Small intestine (tissue), 7 donors: ENCODE measurements at regions not wholly inside any gene's neighbourhood (a gene's known extent, or its start where the extent isn't known, plus 50 kb on each side); places are given as distances from the start of the nearest gene placed in this dataset.
A peak's percentile ranks its signal among the peaks of the same experiment; 100 is the strongest.

Source experiments
- DNase-seq, 2 donors: peaks; one replicate each; pipeline versions ENCODE4 v3.0.0 to v3.0.0-alpha.2; 2013
- FAIRE-seq: peaks from 2 replicates; lab custom pipeline; 2012; peaks lifted over from hg19 to GRCh38; lab: Jason Lieb, UNC
- H3K27ac ChIP-seq, 3 donors: one replicate each; pipeline ENCODE4 v1.5.1; 2013; ENCODE audit warnings: low read length in 2 of 3, mild to moderate bottlenecking in 2 of 3, control low read depth in 1 of 3, inconsistent platforms in 1 of 3, low read depth in 1 of 3, moderate library complexity in 1 of 3
- H3K27me3 ChIP-seq, 3 donors: one replicate each; pipeline ENCODE4 v1.6.1; 2013; ENCODE audit warnings: low read length in 3 of 3, inconsistent platforms in 1 of 3; ENCODE audit not compliant: control insufficient read depth in 3 of 3, insufficient read depth in 3 of 3
- H3K36me3 ChIP-seq, 3 donors: one replicate each; pipeline ENCODE4 v1.6.1; 2013; ENCODE audit warnings: low read length in 3 of 3, inconsistent platforms in 1 of 3, low read depth in 1 of 3, mild to moderate bottlenecking in 1 of 3, moderate library complexity in 1 of 3; ENCODE audit not compliant: control insufficient read depth in 3 of 3, insufficient read depth in 2 of 3
- H3K4me1 ChIP-seq, 3 donors: one replicate each; pipeline ENCODE4 v1.6.1; 2013; ENCODE audit warnings: low read length in 2 of 3, inconsistent platforms in 1 of 3, low read depth in 1 of 3, mild to moderate bottlenecking in 1 of 3, moderate library complexity in 1 of 3; ENCODE audit not compliant: control insufficient read depth in 3 of 3, insufficient read depth in 2 of 3
- H3K4me3 ChIP-seq, 3 donors: one replicate each; pipeline ENCODE4 v1.5.1; 2013; ENCODE audit warnings: low read length in 3 of 3, control low read depth in 1 of 3, inconsistent platforms in 1 of 3, low read depth in 1 of 3, mild to moderate bottlenecking in 1 of 3, moderate library complexity in 1 of 3
- H3K9me3 ChIP-seq, 2 donors: one replicate each; pipeline ENCODE4 v1.6.1; 2013; ENCODE audit warnings: low read depth in 1 of 2, low read length in 1 of 2; ENCODE audit not compliant: control insufficient read depth in 2 of 2, insufficient read depth in 1 of 2
- WGBS, 3 donors: extraction: QIAGEN DNeasy Blood & Tissue Kit; methylation state at CpG; one replicate each; pipeline ENCODE4 v1.1.7; 2013; 5-methylcytosine and 5-hydroxymethylcytosine counted together
- donor health status: healthy with polysubstance abuse.
- donor health status: control.
- donor health status: control.
- donor health status: Bipolar disorder and iron deficiency.
- donor health status: healthy.

- DNase-seq = no peak
- Histone ChIP-seq H3K27me3 (no peaks in the 10 kb centered on the region), H3K27ac (peak overlapping the region in 1 of 3 donors; percentile 4), H3K9me3 (no peaks in the 10 kb centered on the region), H3K36me3 (no peaks in the 10 kb centered on the region), H3K4me3 (no peak overlapping the region), H3K4me1 (no peaks in the 10 kb centered on the region)
- no peak for FAIRE-seq
- 42 to 72% (median 44%) methylated on average over 2 of the region's 2 CpGs for WGBS, 3 donors
Observed at GRCh38 chr6:95785785-95786184, 208.4 kb downstream of the MANEA start.

- no peaks in the 10 kb centered on the region for H3K36me3 ChIP-seq
- H3K27ac ChIP-seq = no peak overlapping the region
- FAIRE-seq = no peak
- H3K4me1 ChIP-seq = no peaks in the 10 kb centered on the region
- H3K27me3 ChIP-seq = no peaks in the 10 kb centered on the region
- H3K4me3 ChIP-seq = no peak overlapping the region
- no peak for DNase-seq
- 91 to 95% (median 91%) methylated on average over 3 of the region's 3 CpGs for WGBS, 3 donors
- no peaks in the 10 kb centered on the region for H3K9me3 ChIP-seq
Observed at GRCh38 chr6:95786802-95787201, 209.5 kb downstream of the MANEA start.

GRCh38 chr6:95790787-95791186, 213.5 kb downstream of the MANEA start:
- no peak for FAIRE-seq
- H3K36me3 ChIP-seq = no peaks in the 10 kb centered on the region
- no peaks in the 10 kb centered on the region for H3K4me1 ChIP-seq
- no peak overlapping the region for H3K27ac ChIP-seq
- no peaks in the 10 kb centered on the region for H3K27me3 ChIP-seq
- WGBS, 3 donors = 33 to 62% (median 36%) methylated on average over 7 of the region's 7 CpGs
- H3K9me3 ChIP-seq = no peaks in the 10 kb centered on the region
- no peak overlapping the region for H3K4me3 ChIP-seq
- no peak for DNase-seq

- H3K36me3 ChIP-seq = no peaks in the 10 kb centered on the region
Observed at GRCh38 chr6:95794749-95795148, 217.4 kb downstream of the MANEA start.

GRCh38 chr6:95795927-95796326, 218.6 kb downstream of the MANEA start:
- Histone ChIP-seq H3K27ac (no peak overlapping the region), H3K4me1 (no peaks in the 10 kb centered on the region), H3K9me3 (no peaks in the 10 kb centered on the region), H3K27me3 (no peaks in the 10 kb centered on the region), H3K4me3 (no peak overlapping the region), H3K36me3 (no peaks in the 10 kb centered on the region)
- no peak for DNase-seq
- FAIRE-seq = no peak

More at GRCh38 chr6:95794749-95795148, 217.4 kb downstream of the MANEA start:
- Histone ChIP-seq H3K4me3 (no peak overlapping the region), H3K27me3 (no peaks in the 10 kb centered on the region), H3K4me1 (no peaks in the 10 kb centered on the region), H3K27ac (no peak overlapping the region), H3K9me3 (no peaks in the 10 kb centered on the region)
- DNase-seq (no peak), FAIRE-seq (no peak)

- Histone ChIP-seq H3K36me3 (no peaks in the 10 kb centered on the region), H3K4me3 (no peak overlapping the region), H3K27ac (no peak overlapping the region), H3K4me1 (no peaks in the 10 kb centered on the region), H3K9me3 (no peaks in the 10 kb centered on the region), H3K27me3 (no peaks in the 10 kb centered on the region)
- DNase-seq (no peak), FAIRE-seq (no peak)
- 84 to 89% (median 85%) methylated on average over 2 of the region's 2 CpGs for WGBS, 3 donors
Observed at GRCh38 chr6:95797054-95797453, 218.7 kb upstream of the FUT9 start.

- FAIRE-seq (no peak), DNase-seq (no peak)
- Histone ChIP-seq H3K4me3 (no peak overlapping the region), H3K27ac (no peak overlapping the region), H3K27me3 (no peaks in the 10 kb centered on the region), H3K9me3 (no peaks in the 10 kb centered on the region), H3K36me3 (no peaks in the 10 kb centered on the region), H3K4me1 (no peaks in the 10 kb centered on the region)
Observed at GRCh38 chr6:95802978-95803377, 212.8 kb upstream of the FUT9 start.

- no peaks in the 10 kb centered on the region for H3K4me1 ChIP-seq
- FAIRE-seq = no peak
Observed at GRCh38 chr6:95803889-95804288, 211.9 kb upstream of the FUT9 start.

GRCh38 chr6:95804847-95805541, 210.8 kb upstream of the FUT9 start:
- Histone ChIP-seq H3K9me3 (no peaks in the 10 kb centered on the region), H3K4me1 (no peaks in the 10 kb centered on the region), H3K36me3 (no peaks in the 10 kb centered on the region), H3K27ac (no peak overlapping the region), H3K27me3 (no peaks in the 10 kb centered on the region), H3K4me3 (no peak overlapping the region)
- 50 to 74% (median 58%) methylated on average over 2 of the region's 2 CpGs for WGBS, 3 donors
- no peak for FAIRE-seq
- DNase-seq = no peak

More at GRCh38 chr6:95803889-95804288, 211.9 kb upstream of the FUT9 start:
- Histone ChIP-seq H3K27me3 (no peaks in the 10 kb centered on the region), H3K9me3 (no peaks in the 10 kb centered on the region), H3K36me3 (no peaks in the 10 kb centered on the region), H3K27ac (no peak overlapping the region), H3K4me3 (no peak overlapping the region)
- DNase-seq = no peak
